ENCODE measurements at regions not wholly inside any gene's neighbourhood (a gene's known extent, or its start where the extent isn't known, plus 50 kb on each side); places are given as distances from the start of the nearest gene placed in this dataset.

- ATAC-seq (ENCODE audit: insufficient read depth, low read depth) (no peak), DNase-seq (no peak)
- Histone ChIP-seq H3K27ac (ENCODE audit: low read length) (no peak overlapping the region), H3K4me1 (ENCODE audit: insufficient read depth, low read length) (no peaks in the 10 kb centered on the region), H3K4me3 (ENCODE audit: low read depth in 1 of 2, low read length in 2 of 2) (no peak overlapping the region), H3K9me3 (ENCODE audit: insufficient read depth, low read length, severe bottlenecking) (no peaks in the 10 kb centered on the region), H3K27me3 (ENCODE audit: insufficient read depth, low read length, poor library complexity) (no peaks in the 10 kb centered on the region), H3K9ac (ENCODE audit: low read depth, low read length) (no peak overlapping the region), H4K20me1 (ENCODE audit: insufficient read depth, low read length) (no peaks in the 10 kb centered on the region), H3K4me2 (ENCODE audit: insufficient read depth, low read length) (no peak overlapping the region), H3K36me3 (ENCODE audit: insufficient read depth, low read length) (no peaks in the 10 kb centered on the region), H3K79me2 (ENCODE audit: insufficient read depth, low read length) (no peaks in the 10 kb centered on the region), H2AFZ (ENCODE audit: low read depth, low read length) (no peak overlapping the region)
- no peak for TF ChIP-seq CTCF (IDR thresholded peaks at IDR 0.05; ENCODE audit: borderline replicate concordance, extremely low read depth, low read length, poor library complexity, severe bottlenecking)
- no peak for TF ChIP-seq EZH2 (IDR thresholded peaks at IDR 0.05; ENCODE audit: borderline replicate concordance, low read depth, low read length, severe bottlenecking)
Observed at GRCh38 chr5:21687621-21688020, 1165.5 kb downstream of the CDH12 start.

- ATAC-seq (ENCODE audit: insufficient read depth, low read depth) (no peak), DNase-seq (no peak)
- Histone ChIP-seq H3K79me2 (ENCODE audit: insufficient read depth, low read length) (no peaks in the 10 kb centered on the region), H3K9ac (ENCODE audit: low read depth, low read length) (no peak overlapping the region), H3K4me3 (ENCODE audit: low read depth in 1 of 2, low read length in 2 of 2) (no peak overlapping the region), H3K4me1 (ENCODE audit: insufficient read depth, low read length) (no peaks in the 10 kb centered on the region), H4K20me1 (ENCODE audit: insufficient read depth, low read length) (no peaks in the 10 kb centered on the region), H3K4me2 (ENCODE audit: insufficient read depth, low read length) (no peak overlapping the region), H3K27ac (ENCODE audit: low read length) (no peak overlapping the region), H2AFZ (ENCODE audit: low read depth, low read length) (no peak overlapping the region), H3K27me3 (ENCODE audit: insufficient read depth, low read length, poor library complexity) (no peaks in the 10 kb centered on the region), H3K9me3 (ENCODE audit: insufficient read depth, low read length, severe bottlenecking) (no peaks in the 10 kb centered on the region), H3K36me3 (ENCODE audit: insufficient read depth, low read length) (no peaks in the 10 kb centered on the region)
- no peak for TF ChIP-seq EZH2 (IDR thresholded peaks at IDR 0.05; ENCODE audit: borderline replicate concordance, low read depth, low read length, severe bottlenecking)
Observed at GRCh38 chr5:21686706-21687105, 1166.4 kb downstream of the CDH12 start.

- Histone ChIP-seq H3K79me2 (ENCODE audit: insufficient read depth, low read length) (no peaks in the 10 kb centered on the region), H3K9ac (ENCODE audit: low read depth, low read length) (no peak overlapping the region), H2AFZ (ENCODE audit: low read depth, low read length) (no peak overlapping the region), H3K36me3 (ENCODE audit: insufficient read depth, low read length) (no peaks in the 10 kb centered on the region), H3K27me3 (ENCODE audit: insufficient read depth, low read length, poor library complexity) (no peaks in the 10 kb centered on the region), H3K4me2 (ENCODE audit: insufficient read depth, low read length) (no peak overlapping the region), H3K4me3 (ENCODE audit: low read depth in 1 of 2, low read length in 2 of 2) (no peak overlapping the region), H4K20me1 (ENCODE audit: insufficient read depth, low read length) (no peaks in the 10 kb centered on the region), H3K27ac (ENCODE audit: low read length) (no peak overlapping the region), H3K4me1 (ENCODE audit: insufficient read depth, low read length) (no peaks in the 10 kb centered on the region), H3K9me3 (ENCODE audit: insufficient read depth, low read length, severe bottlenecking) (no peaks in the 10 kb centered on the region)
- no peak for TF ChIP-seq EZH2 (IDR thresholded peaks at IDR 0.05; ENCODE audit: borderline replicate concordance, low read depth, low read length, severe bottlenecking)
- no peak for TF ChIP-seq CTCF (IDR thresholded peaks at IDR 0.05; ENCODE audit: borderline replicate concordance, extremely low read depth, low read length, poor library complexity, severe bottlenecking)
- ATAC-seq (ENCODE audit: insufficient read depth, low read depth) (no peak), DNase-seq (no peak)
Observed at GRCh38 chr5:21685522-21685921, 1167.6 kb downstream of the CDH12 start.

GRCh38 chr5:21684992-21685391 is 1168.2 kb downstream of the CDH12 start:
- Histone ChIP-seq H3K79me2 (ENCODE audit: insufficient read depth, low read length) (no peaks in the 10 kb centered on the region), H3K9ac (ENCODE audit: low read depth, low read length) (no peak overlapping the region), H3K27me3 (ENCODE audit: insufficient read depth, low read length, poor library complexity) (no peaks in the 10 kb centered on the region), H3K4me3 (ENCODE audit: low read depth in 1 of 2, low read length in 2 of 2) (no peak overlapping the region), H2AFZ (ENCODE audit: low read depth, low read length) (no peak overlapping the region), H3K9me3 (ENCODE audit: insufficient read depth, low read length, severe bottlenecking) (no peaks in the 10 kb centered on the region), H3K4me2 (ENCODE audit: insufficient read depth, low read length) (no peak overlapping the region), H3K27ac (ENCODE audit: low read length) (no peak overlapping the region), H3K36me3 (ENCODE audit: insufficient read depth, low read length) (no peaks in the 10 kb centered on the region), H3K4me1 (ENCODE audit: insufficient read depth, low read length) (no peaks in the 10 kb centered on the region), H4K20me1 (ENCODE audit: insufficient read depth, low read length) (no peaks in the 10 kb centered on the region)
- TF ChIP-seq CTCF (IDR thresholded peaks at IDR 0.05; ENCODE audit: borderline replicate concordance, extremely low read depth, low read length, poor library complexity, severe bottlenecking): no peak
- TF ChIP-seq EZH2 (IDR thresholded peaks at IDR 0.05; ENCODE audit: borderline replicate concordance, low read depth, low read length, severe bottlenecking): no peak
- DNase-seq: no peak
- no peak for ATAC-seq (ENCODE audit: insufficient read depth, low read depth)

Measured in DND-41 (cell line).